NCI-H187 (cell line): ENCODE measurements at regions not wholly inside any gene's neighbourhood (a gene's known extent, or its start where the extent isn't known, plus 50 kb on each side); places are given as distances from the start of the nearest gene placed in this dataset.

Experiments used
- DNase-seq, 2 experiments: peaks; one replicate each; lab custom pipeline; 2025; lab: John Stamatoyannopoulos, UW

DNA sequence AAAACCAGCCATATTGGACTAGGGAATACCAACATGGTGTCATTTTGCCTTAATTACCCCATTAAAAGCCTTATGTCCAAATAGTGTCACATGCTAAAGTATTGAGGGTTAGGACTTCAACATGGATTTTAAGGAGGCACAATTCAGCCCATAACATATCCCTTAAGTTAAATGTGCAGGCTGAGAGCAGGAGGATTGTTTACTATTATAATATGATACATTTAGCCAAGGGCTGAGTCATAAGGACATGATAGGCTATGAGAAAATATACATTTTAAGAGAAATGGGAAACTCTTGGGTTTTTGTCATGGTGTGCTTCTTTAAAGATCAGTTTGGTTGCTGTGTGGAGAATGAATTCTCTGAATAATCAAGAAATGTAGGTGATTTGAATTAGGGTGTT lies 136.8 kb downstream of the RDH14 start:
- no peak for DNase-seq

DNA sequence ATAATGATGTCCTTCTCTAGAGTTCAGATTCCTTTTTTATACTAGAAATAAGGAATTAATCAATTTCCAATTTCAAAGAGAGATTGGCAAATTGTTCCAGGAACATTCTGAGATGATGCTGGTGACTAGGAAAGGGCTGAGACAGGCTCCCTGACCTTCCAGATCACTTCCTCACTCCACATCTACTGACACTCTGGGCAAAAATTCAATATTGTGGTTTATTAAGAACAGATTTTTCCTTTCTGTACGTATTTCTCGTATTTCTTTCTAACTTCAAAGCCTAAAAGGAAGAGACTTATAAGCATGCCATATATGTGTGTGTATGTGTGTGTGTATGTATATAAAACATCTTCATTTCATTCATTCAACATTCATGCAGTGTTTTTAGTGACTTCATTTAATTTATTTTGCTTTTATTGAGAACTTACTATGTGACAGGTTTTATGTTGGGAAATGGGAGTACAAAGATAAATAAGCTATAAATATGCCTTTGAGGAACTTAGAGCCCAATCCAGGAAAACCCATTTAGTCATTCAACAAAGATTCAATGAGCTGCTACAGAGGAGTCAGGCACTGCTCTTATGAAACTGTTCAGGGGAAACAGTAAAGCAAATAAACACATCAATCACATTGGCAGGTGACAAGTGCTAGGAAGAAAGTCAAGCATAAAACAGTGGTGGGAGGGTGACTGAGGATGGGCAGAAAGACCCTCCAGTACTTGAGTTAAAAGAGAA lies 137.9 kb downstream of the RDH14 start:
- DNase-seq = no peak

DNA sequence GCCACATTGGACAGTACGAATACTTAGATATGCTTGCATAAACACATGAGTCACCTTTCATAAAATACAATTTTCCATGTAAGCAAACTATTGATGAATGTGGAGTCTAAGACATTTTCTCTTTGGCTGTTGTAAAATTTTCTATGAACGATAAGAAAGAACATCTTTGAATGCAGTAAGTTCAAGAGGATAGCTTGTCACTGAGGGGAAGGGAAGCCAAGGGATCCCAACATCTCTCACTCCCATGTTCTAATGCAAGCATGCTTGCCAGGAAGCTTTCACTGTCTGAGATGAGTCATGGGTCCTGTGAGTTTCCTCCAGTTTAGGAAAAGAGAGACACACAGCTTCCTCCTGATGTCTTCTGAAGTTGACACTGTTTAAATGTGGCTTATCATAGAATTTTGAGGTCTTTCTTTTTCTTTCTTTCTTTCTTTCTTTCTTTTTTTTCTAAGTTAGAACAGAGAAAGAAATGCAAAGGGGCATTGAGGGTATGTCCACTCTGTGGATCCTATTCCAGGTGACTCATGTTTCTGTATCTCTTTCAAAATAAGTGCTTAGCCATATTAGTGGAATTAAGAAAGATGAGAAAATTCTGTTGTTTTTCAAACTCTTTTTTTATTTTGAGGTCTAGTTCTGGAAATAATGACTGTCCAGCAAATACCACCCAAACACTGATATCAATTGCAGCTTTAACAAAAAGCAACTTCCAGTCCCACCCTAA lies 146.6 kb downstream of the RDH14 start:
- DNase-seq = no peak

DNA sequence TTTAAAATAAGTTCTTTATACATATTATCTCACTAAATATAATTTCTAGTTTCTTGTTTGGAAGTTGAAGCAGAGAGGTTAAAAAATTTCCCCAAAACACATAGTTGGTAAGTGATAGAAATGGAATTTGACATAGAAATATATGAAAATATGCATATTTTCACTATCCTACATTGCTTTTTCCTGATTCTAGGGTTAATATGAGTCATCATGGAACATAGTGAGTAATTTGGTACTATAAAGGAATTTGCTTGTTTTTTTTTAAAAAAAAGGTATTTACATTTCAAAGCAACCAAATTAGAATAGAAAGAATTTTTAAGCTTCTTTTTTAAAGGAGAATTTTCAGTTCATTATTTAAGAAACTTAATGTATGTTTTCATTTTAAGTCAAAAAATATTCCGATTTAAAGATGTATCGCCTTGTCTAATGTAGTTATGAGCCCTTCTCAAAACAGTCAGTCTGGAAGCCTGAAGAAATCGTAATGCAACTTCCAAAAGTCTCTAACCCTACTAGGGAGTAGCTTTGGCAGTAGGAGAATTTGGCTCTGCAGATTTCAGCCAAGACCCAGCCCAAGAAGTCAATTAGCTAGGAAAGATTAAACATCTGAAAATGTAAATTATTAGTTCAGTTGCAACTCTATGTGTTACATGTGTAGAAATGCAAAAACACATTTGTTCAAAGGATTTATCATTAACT lies 147.3 kb downstream of the RDH14 start:
- DNase-seq = no peak

DNA sequence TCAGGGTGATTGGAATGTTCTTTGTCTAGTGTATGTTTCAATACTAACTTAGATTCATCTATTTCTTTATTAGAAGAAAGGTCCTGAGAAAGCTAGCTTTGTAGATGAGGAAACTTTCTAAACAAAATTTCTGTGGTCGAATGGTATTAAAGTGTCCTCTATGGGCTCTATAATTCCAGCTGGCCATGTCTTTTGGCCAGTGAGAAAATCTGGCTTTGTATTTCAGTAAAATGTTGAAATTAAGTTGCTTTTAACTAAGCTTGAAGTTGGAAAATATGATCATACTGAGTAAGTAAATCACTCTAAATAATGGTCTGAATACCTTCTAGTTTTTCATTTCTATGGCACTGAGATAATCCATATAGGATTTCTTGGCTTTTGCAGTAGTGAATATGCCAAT lies 148.8 kb downstream of the RDH14 start:
- no peak for DNase-seq

DNA sequence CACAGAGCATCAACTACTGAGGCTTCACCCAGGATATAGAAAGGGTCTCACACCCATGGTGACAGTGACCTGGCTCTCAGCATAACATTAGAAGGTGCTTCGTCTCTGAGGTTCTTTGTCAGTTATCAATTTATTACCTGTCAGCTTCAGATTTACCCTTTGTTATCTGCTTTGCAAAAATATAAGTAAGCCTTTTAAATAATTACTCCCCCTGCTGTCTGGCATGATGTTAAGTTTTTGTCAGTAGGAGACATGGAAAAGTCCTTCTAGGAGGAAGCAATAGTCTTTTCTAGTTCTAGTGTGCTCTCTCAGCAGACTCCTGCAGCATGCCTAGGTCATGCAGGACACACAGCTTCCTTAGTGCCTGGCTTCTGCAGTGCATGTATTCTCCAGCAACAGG lies 149.9 kb downstream of the RDH14 start:
- no peak for DNase-seq

DNA sequence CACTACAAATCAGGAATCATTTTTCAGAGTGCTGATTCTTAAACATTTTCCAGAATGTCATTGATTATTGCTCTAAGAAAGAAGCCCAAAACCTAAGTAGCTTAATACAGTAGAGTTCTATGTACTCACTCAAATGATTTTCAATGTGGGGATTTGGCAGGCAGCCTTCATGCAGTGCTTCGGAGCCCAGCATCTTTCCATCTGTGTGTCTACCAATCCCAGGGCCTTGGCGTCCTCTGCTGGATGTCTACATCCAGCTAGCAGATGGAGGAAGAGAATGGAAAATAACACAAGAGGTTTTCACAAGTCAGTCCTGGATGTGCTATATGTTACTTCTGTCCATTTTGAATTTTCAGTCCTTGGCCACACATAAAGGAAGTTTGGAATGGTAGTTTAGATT lies 151.8 kb downstream of the RDH14 start:
- no peak for DNase-seq

DNA sequence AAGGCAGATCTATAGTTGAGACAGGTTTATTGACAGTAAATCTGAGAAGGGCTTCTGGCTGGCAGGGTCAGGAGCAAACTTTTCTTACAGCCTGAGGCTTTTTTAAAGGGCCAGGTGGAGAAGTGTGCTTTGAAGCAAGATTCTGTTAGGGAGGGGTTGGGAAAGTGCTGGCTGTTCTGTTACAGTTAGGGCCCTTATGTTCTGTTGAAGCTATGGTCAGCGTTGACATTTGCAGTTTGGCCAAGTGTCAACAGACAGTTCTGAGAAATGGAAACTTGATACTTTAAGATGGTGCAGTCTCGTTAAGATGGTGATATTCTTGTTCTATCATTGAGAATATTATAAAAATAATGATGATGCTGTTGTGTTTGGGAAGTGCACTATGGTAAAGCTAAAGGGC lies 154.2 kb downstream of the RDH14 start:
- no peak for DNase-seq

DNA sequence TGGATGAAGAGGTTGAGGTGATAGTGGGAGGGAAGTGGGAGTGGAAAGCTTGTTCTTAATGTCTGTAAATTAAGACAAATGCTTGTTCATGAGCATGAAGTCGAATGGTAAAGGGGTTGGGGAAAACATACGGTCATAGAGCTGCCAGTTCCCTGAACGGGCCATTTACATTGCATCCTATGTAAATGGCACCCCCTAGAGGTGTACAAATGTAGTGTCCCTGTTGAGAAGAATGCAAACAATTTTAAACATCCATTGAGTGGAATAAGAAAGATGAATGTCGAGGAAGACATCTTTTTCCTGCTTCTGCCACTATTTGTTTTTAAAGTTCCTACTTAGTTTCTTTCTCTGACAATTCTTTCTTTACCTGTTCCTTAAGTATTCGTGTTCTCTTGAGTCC lies 155.7 kb downstream of the RDH14 start:
- no peak for DNase-seq

DNA sequence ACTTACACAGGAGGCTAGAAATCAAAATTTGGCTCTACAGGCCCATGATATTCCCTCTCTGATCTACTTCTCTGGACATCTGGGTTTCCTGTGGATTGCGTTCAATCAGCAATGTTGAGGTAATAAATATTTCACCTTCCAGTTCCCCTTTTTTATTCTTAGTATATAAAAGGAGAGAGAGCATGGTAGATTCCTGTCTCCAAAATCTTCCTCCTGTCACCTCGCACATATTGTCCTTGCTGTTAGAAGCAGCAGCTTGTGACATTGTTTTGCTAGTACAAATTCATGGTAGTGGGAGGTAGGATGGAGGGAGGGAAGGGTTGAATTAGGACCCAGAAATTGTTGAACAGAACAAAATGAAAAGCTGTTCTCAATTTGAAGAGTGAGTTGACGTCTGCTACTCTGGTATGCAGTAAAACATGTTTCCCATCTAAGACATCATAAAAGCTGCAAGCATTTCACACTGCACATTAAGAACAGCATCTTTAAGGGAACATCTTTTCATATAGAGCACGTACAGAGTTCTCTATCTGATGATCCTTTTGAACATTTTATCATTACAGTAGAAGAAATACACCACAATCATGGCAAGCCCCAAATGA lies 156.4 kb downstream of the RDH14 start:
- no peak for DNase-seq

DNA sequence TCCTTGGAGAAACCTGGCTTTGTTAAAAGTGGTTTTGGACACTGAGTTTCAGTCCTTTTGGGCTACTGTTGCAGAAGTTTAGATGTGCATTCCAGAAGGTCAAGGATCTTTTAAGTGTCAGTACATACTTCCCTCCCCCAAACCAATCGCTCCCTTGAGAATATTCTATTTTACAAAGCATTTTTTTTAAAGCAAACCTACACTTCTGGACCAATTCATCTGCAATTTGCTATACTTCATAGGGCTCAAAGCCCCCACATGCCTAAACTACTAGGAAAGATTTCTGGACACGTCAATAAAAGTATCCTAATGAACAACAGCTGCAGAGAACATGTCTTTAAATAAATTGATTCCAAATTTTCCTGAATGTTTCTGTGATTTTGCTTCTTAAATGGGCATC lies 157.6 kb downstream of the RDH14 start:
- no peak for DNase-seq

DNA sequence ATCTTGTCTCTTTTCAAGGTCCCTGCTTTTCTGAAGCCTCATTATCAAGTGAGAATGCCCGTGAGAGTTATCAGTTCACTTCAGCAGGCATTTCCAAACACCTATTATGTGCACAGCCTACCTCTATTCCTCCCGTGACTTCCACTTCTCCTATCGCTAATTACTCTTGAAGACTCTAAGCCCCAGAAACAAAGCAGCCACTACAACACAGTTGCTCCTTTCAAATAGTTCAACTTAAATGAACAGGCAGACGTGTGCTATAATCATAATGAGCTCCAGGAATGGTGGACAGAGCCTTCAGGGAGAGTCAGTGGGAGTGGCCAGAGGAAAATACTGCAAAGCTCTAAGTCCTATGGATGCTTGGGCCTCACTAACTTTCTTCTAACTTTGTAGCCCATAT lies 159.0 kb downstream of the RDH14 start:
- no peak for DNase-seq

DNA sequence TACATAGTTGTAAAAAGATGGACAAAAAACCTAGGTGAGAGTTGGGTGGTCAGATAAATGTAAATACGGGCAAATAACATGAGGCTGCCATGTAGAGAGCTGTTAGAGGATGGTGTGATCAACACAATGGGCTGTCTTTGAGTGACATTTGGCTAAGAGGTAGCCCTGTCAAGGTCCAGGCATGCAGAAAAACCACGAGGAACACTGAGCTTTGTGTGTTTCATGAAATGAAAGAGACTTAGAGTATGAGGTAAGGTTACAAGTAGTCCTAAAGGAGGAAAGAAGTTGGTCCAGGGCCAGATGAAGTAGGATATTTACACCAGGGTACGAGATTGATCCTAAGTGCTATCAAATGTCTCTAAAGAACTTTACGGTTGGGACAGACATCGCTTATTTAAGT lies 160.9 kb downstream of the RDH14 start:
- no peak for DNase-seq

DNA sequence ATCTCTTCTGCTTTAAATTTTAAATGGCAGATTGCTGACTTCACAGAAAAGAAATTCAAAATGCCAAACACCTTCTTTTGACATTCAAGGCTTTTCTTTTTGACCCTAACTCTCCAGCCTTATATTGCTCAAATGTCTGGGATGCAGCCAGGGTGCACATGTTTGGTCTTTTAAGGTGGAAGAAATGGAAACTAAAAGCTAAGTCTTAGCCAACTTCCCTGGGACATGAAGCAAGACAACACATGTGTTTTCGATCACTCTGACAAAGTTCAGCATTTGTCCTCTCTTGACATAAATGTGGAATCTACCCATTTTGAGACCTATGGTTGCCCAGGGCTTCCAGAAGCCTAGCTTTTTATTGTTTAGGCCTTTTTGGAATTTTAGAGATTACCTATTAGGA lies 161.6 kb downstream of the RDH14 start:
- DNase-seq = no peak

DNA sequence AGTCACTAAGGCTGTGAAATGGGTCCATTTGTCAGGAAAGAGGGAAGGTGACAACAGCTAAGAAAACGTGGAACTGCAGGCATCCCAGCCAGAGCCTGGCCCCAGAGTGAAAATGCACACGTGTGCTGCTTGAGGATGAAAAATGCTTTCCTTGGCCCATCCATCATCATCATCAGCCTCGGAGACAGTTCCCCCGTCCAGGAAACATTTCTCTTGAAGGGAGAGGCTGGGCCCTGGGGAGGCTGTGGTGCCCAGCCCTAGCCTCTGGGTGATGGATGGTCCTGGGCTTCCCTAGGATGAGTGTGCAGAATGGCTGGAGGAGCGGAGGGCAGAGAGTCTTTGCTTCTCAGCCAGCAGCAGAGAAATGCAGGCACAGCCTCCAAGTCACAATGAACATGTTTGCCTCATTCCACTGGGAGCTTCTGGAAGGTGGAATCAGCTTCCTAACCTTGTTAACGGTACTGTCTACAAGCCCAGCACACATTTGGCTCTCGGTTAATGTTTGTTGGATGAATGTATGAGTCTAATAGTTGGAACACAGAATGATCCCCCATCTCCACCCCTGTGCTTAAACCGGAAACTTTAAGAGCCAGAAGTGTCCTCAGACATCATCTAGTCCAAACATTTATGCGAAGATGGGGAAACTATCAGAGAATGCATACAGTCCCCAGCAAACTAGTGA lies 164.0 kb downstream of the RDH14 start:
- DNase-seq = no peak

DNA sequence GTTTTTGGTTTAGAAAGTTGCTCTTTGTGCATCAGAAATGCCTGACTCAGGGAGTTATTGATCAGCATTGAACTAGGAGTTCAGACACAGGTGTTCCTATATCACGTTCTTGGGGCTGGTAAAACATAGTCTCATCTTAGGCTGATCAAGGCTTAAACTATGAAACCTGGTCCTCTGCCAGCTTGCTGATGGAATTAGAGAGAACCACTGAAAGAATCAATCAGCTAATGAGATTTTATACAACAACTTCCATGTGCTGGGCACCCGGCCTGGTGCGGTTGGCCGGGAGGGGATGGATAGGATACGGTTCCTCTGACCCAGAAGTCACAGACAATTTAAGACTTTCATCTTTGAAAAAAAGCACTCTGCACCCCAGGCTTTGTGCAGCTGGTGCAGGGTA lies 164.9 kb downstream of the RDH14 start:
- DNase-seq = no peak

DNA sequence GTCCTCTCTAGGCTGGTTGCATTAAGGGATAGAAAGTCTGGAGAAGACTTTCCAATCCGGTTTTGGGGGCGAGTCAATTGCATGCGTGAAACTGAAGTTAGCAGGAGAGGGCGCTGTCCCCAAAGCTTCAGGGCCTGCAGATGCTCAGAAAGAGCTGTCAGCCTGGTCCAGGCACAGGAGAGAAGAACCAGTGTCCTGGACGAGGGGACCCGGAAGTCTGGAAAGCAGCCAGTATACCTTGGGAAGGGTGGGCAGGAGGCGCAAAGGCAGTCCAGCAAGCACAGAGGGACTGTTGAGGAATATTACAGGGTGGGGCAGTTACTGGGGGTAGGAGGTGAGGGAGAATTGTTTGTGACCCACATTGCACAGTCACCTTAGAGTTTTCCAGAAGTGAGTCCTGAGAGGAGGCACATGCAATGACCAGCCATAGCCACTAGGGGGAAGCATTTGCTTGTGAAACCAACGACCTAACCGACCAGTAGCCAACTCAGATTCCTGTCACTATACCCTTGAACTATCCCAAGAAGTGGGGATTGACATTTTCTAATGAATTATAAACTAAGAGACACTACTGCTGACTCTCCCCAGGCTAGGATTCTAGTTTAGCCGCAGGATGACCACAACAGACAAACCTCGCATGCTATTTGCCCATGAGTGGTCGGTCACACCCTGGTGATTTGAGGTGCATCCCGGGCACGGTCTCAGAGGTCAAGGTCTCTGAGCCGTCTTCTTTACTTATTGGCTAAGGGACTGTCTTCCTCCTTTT lies 172.8 kb downstream of the RDH14 start:
- peak; percentile 25 to 38 for DNase-seq

DNA sequence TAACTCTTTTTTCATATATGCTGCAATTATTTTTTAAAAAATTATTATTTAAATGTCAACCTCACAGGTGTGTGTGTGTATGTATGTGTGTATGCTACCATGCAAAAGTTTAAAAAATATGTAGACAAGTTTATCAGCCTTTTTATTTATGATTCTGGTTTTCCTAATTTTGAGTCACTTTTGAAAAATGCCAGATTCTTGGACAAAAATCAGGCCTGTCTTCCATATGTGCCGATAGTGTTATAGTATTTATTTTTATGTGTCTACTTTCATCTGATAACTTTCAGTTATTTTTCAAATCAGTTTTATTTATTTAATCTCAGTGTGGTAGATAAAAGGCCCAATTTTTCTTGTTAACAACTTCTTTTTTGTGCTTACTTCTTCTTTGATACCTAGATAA lies 176.2 kb downstream of the RDH14 start:
- no peak for DNase-seq

DNA sequence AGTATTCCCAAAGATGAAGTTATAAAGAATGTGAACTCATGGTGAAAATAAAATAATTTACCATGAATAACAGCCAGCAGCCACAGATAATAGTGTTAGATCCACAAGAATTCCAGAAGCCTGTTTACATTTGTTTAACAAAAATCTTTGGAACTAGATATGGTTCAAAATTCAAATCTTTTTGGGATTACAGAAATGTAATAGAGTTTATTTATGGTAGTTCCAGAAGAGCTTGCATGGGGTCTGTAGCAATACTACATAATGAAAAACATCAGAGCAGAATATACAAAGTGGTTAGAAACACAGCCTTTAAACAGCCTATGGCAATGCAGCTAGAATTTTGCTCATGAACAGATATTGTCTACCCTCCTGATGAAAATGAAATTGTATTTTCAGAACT lies 179.1 kb downstream of the RDH14 start:
- no peak for DNase-seq

DNA sequence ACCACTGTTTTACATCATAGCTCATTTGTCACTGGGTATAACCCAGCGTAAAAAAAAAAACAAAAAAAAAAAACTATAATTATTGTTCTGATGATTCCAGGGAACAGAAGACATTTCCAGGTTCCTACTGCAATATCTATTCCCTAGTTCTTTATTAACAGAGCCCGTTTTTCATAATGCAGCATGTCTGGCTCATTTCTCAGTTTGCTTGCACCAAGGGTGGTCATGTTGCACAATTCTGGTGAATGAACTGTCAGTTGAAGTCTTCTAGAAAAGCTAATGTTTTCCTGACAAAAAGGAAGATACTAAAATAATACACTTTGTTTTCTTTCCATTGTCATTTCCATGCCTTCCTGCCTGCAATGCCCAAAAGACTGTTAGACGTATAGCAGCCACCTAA lies 180.1 kb downstream of the RDH14 start:
- no peak for DNase-seq

DNA sequence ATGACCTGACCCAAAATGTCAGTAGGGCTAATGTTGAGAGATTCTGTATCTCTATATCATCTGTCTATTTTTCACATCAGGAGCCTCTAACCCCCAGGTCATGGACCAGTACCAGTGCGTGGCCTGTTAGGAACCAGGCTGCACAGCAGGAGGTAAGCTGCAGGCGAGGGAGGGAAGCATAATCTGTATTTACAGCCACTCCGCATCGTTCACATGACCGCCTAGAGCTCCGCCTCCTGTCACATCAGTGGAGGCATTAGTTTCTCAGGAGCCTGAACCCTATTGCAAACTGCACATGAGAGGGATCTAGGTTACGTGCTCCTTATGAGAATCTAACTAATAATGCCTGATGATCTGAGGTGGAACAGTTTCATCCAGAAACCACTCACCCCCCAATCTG lies 180.6 kb downstream of the RDH14 start:
- DNase-seq = no peak
